ENCODE measurements at regions not wholly inside any gene's neighbourhood (a gene's known extent, or its start where the extent isn't known, plus 50 kb on each side); places are given as distances from the start of the nearest gene placed in this dataset.

DNA sequence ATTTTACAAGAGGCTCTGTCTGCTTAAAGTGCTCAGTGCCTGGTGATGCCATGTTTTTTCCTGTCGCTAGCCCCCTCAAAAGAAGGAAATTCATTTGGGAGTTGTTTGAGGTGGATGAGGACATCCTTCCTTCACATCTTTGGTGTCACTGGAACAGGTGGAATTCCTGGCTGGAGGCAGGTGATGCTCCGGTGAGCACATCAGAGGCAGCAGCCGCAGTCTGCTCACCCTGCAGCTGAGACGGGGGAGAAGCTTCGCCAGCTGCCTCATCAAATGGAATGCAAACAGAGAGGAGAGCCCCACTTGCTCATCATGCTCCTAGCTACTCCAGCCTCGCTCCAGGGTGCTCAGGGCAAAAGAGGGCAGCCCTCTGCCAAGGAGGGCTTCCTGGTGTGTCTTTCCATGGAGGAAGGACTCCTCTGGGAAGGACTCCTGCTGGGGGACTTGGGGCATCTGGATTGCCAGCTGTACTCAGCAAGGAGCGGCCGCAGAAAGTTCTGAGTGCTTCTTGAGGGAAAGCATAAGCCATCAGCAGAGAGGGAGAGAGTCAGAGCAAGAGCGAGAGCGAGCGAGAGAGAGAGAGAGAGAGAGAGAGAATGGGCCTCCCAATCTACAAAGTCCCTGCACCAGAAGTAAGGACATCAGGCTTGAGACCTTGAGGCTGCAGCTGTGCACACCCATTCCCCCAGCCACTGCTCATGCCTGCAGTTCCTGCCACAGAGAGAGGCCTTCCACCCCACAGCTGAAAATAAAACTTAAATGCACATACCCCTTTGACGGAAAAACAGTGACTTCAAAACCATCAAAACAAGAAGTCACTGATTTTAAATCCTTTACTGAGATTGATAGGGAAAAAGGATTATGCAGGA lies 74.3 kb upstream of the UBL3 start:
- TF ChIP-seq, protein P1, sequence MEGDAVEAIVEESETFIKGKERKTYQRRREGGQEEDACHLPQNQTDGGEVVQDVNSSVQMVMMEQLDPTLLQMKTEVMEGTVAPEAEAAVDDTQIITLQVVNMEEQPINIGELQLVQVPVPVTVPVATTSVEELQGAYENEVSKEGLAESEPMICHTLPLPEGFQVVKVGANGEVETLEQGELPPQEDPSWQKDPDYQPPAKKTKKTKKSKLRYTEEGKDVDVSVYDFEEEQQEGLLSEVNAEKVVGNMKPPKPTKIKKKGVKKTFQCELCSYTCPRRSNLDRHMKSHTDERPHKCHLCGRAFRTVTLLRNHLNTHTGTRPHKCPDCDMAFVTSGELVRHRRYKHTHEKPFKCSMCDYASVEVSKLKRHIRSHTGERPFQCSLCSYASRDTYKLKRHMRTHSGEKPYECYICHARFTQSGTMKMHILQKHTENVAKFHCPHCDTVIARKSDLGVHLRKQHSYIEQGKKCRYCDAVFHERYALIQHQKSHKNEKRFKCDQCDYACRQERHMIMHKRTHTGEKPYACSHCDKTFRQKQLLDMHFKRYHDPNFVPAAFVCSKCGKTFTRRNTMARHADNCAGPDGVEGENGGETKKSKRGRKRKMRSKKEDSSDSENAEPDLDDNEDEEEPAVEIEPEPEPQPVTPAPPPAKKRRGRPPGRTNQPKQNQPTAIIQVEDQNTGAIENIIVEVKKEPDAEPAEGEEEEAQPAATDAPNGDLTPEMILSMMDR (IDR thresholded peaks at IDR 0.05), result peak in 1 of 5 experiments; percentile 4
- TF ChIP-seq POLR2A (IDR thresholded peaks at IDR 0.05), result no peak

Data from tibial nerve (tissue), 3 donors.